ENCODE measurements at regions not wholly inside any gene's neighbourhood (a gene's known extent, or its start where the extent isn't known, plus 50 kb on each side); places are given as distances from the start of the nearest gene placed in this dataset.

GRCh38 chr5:27208051-27208450 is 169.7 kb upstream of the CDH9 start:
- Histone ChIP-seq H3K27ac (ENCODE audit: insufficient read depth, low read length) (no peak overlapping the region), H3K79me2 (ENCODE audit: control insufficient read depth, insufficient read depth, low read length) (no peaks in the 10 kb centered on the region), H3K4me3 (replicated peaks in 1 of 4; ENCODE audit: control extremely low read depth in 1 of 4, insufficient read depth in 1 of 4, low read depth in 3 of 4, low read length in 4 of 4) (no peak overlapping the region), H2AFZ (ENCODE audit: low read length) (no peak overlapping the region), H3K4me1 (ENCODE audit: control insufficient read depth, extremely low read depth, insufficient read depth, low read length) (no peaks in the 10 kb centered on the region), H3K36me3 (ENCODE audit: control insufficient read depth, insufficient read depth, low read length) (no peaks in the 10 kb centered on the region), H3K4me2 (ENCODE audit: extremely low read depth, insufficient read depth, low read length) (no peak overlapping the region), H4K20me1 (ENCODE audit: control insufficient read depth, extremely low read depth, insufficient read depth, low read length) (no peaks in the 10 kb centered on the region), H3K9ac (ENCODE audit: insufficient read depth, low read length) (no peak overlapping the region), H3K27me3 (ENCODE audit: control insufficient read depth, insufficient read depth, low read length) (no peaks in the 10 kb centered on the region), H3K9me3 (ENCODE audit: control insufficient read depth, insufficient read depth, low read depth, low read length) (no peaks in the 10 kb centered on the region)
- DNase-seq (ENCODE audit: low read depth in 2 of 2) = no peak
- TF ChIP-seq CTCF (conservative IDR thresholded peaks at IDR 0.05 in 1 of 2, IDR thresholded peaks at IDR 0.05 in 1 of 2; ENCODE audit: low read depth in 1 of 2, low read length in 2 of 2) = no peak
- TF ChIP-seq EZH2 (IDR thresholded peaks at IDR 0.05; ENCODE audit: low read length, missing control alignments) = no peak

GRCh38 chr5:27191786-27192510 is 153.6 kb upstream of the CDH9 start:
- no peaks in the 10 kb centered on the region for H3K9me3 ChIP-seq (ENCODE audit: control insufficient read depth, insufficient read depth, low read depth, low read length)
- no peaks in the 10 kb centered on the region for H4K20me1 ChIP-seq (ENCODE audit: control insufficient read depth, extremely low read depth, insufficient read depth, low read length)
- no peak overlapping the region for H2AFZ ChIP-seq (ENCODE audit: low read length)
- peak; percentile 40 to 51 for DNase-seq (ENCODE audit: low read depth in 2 of 2)
- H3K4me1 ChIP-seq (ENCODE audit: control insufficient read depth, extremely low read depth, insufficient read depth, low read length) = no peaks in the 10 kb centered on the region
- H3K4me2 ChIP-seq (ENCODE audit: extremely low read depth, insufficient read depth, low read length) = no peak overlapping the region
- no peaks in the 10 kb centered on the region for H3K36me3 ChIP-seq (ENCODE audit: control insufficient read depth, insufficient read depth, low read length)
- TF ChIP-seq CTCF (conservative IDR thresholded peaks at IDR 0.05 in 1 of 2, IDR thresholded peaks at IDR 0.05 in 1 of 2; ENCODE audit: low read depth in 1 of 2, low read length in 2 of 2) = no peak
- TF ChIP-seq EZH2 (IDR thresholded peaks at IDR 0.05; ENCODE audit: low read length, missing control alignments) = no peak
- H3K27me3 ChIP-seq (ENCODE audit: control insufficient read depth, insufficient read depth, low read length) = no peaks in the 10 kb centered on the region
- no peak overlapping the region for H3K27ac ChIP-seq (ENCODE audit: insufficient read depth, low read length)
- no peak overlapping the region for H3K4me3 ChIP-seq (replicated peaks in 1 of 4; ENCODE audit: control extremely low read depth in 1 of 4, insufficient read depth in 1 of 4, low read depth in 3 of 4, low read length in 4 of 4)
- H3K9ac ChIP-seq (ENCODE audit: insufficient read depth, low read length) = no peak overlapping the region
- no peaks in the 10 kb centered on the region for H3K79me2 ChIP-seq (ENCODE audit: control insufficient read depth, insufficient read depth, low read length)

- no peak for TF ChIP-seq CTCF (conservative IDR thresholded peaks at IDR 0.05 in 1 of 2, IDR thresholded peaks at IDR 0.05 in 1 of 2; ENCODE audit: low read depth in 1 of 2, low read length in 2 of 2)
- no peak for TF ChIP-seq EZH2 (IDR thresholded peaks at IDR 0.05; ENCODE audit: low read length, missing control alignments)
- H3K79me2 ChIP-seq (ENCODE audit: control insufficient read depth, insufficient read depth, low read length) = no peaks in the 10 kb centered on the region
- no peaks in the 10 kb centered on the region for H3K4me1 ChIP-seq (ENCODE audit: control insufficient read depth, extremely low read depth, insufficient read depth, low read length)
- H3K9ac ChIP-seq (ENCODE audit: insufficient read depth, low read length) = no peak overlapping the region
- H3K27me3 ChIP-seq (ENCODE audit: control insufficient read depth, insufficient read depth, low read length) = no peaks in the 10 kb centered on the region
- no peaks in the 10 kb centered on the region for H3K36me3 ChIP-seq (ENCODE audit: control insufficient read depth, insufficient read depth, low read length)
- H3K9me3 ChIP-seq (ENCODE audit: control insufficient read depth, insufficient read depth, low read depth, low read length) = no peaks in the 10 kb centered on the region
- no peak for DNase-seq (ENCODE audit: low read depth in 2 of 2)
- no peaks in the 10 kb centered on the region for H4K20me1 ChIP-seq (ENCODE audit: control insufficient read depth, extremely low read depth, insufficient read depth, low read length)
- no peak overlapping the region for H3K4me2 ChIP-seq (ENCODE audit: extremely low read depth, insufficient read depth, low read length)
- H2AFZ ChIP-seq (ENCODE audit: low read length) = no peak overlapping the region
- no peak overlapping the region for H3K4me3 ChIP-seq (replicated peaks in 1 of 4; ENCODE audit: control extremely low read depth in 1 of 4, insufficient read depth in 1 of 4, low read depth in 3 of 4, low read length in 4 of 4)
- H3K27ac ChIP-seq (ENCODE audit: insufficient read depth, low read length) = no peak overlapping the region
Measured at GRCh38 chr5:27172693-27173092, 134.3 kb upstream of the CDH9 start.

All from fibroblast of lung (primary cell).